Activated effector memory CD4-positive, alpha-beta T cell treated with anti-CD3 and anti-CD28 coated beads, Interleukin-2, amount 50 U/mL, for 16 hours (primary cell): ENCODE measurements at regions not wholly inside any gene's neighbourhood (a gene's known extent, or its start where the extent isn't known, plus 50 kb on each side); places are given as distances from the start of the nearest gene placed in this dataset.
A peak's percentile ranks its signal among the peaks of the same experiment; 100 is the strongest.

ENCODE experiments used
- DNase-seq: peaks from one replicate; pipeline ENCODE4 v3.0.0-alpha.2; 2020

DNA sequence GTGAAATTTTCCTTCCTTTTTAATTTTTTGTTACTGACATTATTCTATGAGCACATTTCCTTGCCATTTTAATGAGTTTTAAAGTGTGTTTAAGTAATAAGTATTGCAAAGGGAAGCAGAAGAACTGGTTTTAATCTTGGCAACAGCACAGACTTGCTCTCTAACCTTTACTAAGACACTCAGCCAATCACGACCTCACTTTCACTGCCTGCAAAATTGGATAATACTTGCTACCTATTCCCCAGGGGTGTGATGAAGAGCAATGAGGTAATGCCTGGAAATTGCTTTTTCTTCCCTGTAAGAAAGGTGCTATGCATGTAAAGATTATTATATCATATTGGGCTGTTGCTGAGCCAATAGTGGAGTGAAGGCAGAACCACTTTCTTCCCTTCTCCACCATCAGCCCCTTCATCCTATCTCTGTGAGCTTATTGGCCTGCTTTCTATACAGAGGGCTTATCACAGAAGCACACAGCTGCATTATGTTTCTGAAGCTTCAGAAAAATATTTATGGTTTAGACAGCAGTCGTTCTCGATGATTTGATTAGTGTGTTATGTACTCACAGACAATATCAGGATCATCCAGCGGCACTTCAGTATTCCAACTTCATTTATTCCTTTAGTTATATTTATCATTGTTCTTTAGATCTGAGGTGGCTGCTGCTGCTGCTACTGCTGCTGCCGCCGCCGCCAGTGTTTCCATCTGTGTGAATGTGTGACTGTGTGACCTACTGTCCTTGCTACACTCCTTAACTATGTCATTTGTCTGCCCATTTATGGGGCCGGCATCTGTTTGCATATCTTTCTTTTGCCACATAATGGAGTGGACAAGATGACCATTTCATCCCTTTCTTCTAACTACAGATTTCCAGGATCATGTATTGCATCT lies 255.1 kb downstream of the C4orf33 start:
- no peak for DNase-seq

DNA sequence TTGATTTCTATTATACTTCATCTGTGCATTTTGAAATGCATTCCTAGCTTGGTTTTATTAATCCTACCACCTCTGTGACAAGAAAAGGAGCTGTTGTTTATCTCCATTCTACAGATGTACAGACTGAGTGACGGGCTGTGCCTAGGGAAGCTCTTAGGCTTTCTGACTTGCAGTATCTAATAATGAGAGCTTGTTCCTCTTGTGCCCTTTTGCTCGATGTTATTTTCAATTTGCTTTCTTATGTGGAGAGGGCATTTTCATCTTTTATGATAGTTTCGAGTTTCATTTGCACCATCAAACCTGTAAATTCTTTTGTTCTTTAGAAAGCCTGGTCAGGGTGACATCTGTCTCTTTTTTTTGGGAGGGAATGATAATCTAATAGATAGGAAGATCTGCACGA lies 256.5 kb downstream of the C4orf33 start:
- DNase-seq = no peak

GRCh38 chr4:129353490-129353889 lies 257.5 kb downstream of the C4orf33 start:
- DNase-seq = no peak

GRCh38 chr4:129355031-129355430 lies 259.1 kb downstream of the C4orf33 start:
- DNase-seq = no peak

GRCh38 chr4:129355516-129355915 lies 259.6 kb downstream of the C4orf33 start:
- DNase-seq = no peak

DNA sequence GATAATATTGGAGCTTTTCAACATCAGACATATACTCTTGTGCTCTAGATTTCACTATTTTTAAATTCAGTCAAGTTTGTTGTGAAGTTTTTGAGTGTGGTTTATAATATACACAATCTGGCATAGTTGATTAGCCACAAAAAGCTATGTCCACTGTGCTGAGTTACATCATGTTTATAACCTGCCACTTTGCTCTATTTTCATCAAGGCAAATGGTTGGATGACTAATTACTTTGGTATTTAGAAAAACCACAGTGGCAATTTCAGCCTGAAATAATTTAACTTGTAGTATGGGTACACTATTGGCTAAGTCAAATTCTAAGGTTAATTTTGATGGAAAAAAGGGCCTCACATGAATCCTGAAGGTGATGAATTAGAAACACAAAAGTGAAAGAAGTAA lies 262.6 kb downstream of the C4orf33 start:
- no peak for DNase-seq

- no peak for DNase-seq
Observed at GRCh38 chr4:129359461-129359860, 263.5 kb downstream of the C4orf33 start.

DNA sequence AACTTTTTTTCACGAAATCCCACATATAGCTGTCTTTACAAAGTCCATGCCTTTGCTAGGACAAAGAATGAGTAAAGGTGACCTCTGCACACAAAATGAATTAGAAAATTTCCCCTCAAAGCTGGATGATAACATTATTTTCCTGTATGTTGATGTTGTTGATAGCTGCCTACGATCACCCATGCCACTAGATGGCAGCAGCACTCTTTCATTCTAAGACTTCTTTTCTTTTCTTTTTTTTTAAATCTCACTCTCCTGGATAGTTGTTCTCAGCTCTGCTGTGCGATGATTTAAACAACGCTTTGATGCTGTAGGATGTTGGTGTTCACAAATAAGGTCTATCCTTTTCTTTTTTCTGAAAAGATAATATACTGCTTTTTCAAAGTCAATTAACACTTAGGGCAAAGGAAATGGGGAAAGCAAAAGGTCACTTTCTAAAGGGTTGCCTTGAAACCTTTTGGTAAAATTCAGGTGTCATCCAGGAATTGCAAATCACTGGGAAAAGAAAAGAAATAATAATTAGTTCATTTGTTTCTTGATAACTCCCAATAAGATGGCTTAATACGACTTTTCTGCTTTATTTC lies 266.8 kb downstream of the C4orf33 start:
- DNase-seq = peak; percentile 64

DNA sequence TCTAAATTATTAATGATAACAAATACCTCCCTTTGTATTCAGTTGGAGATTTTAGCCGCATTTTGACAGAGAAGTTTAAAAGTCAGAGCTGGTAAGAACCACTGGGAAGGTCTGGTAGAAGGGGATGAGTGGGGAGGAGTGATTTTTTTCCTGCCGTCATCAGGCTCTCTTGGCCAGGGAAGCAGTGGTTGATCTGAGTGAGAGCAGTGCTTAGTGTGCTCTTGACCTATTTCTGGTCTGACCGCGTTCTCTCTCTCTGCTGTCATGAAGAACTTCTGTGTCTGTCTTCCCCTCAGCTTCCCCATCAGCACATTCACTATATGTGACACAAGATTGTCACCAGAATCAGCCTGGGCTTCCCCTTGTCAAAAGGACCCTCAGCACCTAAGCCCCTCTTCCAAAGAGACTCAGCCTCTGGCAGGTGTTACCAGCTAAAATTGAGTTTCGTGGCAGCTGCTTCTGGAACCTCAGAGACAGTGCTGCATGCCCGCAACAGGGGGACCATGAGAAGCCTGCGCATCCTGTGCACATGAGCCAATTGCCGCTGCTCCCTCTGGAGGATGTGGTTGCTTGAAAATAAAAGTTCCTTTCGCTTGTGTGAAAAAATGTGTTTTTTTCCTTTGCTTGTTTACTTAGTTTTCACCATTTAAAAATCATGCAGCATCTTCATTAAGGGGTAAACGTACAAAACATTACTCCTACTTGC lies 268.9 kb downstream of the C4orf33 start:
- no peak for DNase-seq

DNA sequence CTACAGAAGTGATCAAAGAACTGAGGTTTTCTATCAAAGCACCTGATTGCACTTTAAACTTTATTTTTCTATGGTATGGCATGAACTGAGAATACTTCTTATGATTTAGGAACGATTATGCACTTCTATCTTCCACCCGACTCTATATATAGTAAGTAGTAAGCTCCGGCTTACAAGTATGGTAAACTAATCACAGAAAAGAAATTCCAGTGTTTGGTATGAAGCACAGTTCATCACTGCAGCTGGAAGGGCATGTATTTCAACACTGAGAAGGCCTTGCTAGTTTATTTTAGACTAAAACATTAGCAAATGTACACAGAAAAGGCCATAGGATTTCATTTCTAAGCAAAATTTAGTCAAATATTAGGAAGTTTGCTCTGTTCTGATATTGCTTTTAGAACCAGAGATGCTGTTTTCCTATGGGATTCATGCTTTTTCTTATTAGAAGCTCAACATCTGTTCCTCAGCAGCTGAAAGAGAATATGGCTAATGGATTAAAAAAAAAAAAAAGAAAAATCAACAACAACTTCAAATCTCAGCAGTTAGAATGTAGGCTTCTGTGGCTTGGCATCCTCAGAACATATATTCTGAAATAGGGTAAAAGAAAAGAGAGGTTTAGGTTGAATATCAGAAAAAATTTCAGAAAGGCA lies 273.5 kb downstream of the C4orf33 start:
- no peak for DNase-seq

- DNase-seq = no peak
Observed at GRCh38 chr4:129371065-129371464, 275.1 kb downstream of the C4orf33 start.

DNA sequence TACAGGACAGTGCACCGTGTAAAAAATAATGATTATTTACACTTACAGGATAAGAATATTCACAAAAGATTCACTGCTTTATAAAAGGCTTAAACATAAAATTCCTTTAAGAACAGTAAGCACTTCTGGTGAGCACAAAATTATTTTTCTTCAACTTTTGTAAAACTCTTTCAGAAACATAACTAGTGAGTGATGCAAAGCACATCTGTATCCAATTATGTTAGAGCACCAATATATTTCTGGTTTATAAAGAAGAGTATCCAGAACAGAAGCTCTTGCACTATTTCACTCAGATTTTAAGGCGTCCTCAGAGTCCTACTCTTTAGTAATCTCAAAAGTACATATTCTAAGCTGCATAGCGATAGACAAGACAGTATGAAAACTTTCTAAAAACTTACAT lies 276.0 kb downstream of the C4orf33 start:
- no peak for DNase-seq

GRCh38 chr4:129377131-129377845 lies 281.3 kb downstream of the C4orf33 start:
- DNase-seq = no peak

DNA sequence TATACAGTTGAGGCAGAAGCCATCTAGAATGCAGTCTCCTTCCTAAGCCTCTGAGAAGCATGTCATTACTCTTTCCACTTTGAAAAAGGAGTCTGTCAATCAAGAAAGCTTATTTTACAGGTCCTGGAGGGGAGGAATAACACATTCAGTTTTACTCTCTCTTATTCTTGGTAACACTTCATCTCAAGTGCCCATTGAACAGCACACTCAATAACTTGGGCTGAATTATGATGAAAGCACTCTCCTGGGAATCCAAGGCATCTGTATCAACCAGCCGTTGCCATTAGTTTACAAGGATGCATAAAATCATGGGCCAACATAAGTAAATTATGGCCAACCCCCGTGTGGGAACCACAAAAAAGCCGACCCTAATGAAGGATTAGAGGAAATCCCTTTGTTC lies 282.4 kb downstream of the C4orf33 start:
- no peak for DNase-seq

- no peak for DNase-seq
Observed at GRCh38 chr4:129379429-129379828, 283.5 kb downstream of the C4orf33 start.

GRCh38 chr4:129384974-129385373 lies 289.0 kb downstream of the C4orf33 start:
- DNase-seq = no peak

DNA sequence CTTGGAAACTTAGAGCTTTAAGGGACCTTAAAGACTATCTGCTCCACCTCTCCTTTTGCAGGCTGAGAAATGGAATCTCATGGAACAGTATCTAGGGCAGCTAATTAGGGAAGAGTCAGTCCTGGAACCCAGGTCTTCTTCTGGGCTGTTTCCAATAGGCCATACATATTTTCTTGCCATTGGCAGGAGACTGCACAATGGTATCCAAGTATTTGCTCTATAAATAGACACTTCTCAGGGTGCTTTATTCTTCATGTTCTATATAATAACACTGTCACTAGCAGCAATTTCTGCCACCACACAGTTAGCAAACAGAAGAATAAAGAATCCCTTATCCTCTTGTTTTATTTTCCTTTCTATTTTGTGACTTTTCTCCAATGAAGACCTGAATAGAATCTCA lies 291.7 kb downstream of the C4orf33 start:
- no peak for DNase-seq

GRCh38 chr4:129393976-129394375 lies 298.0 kb downstream of the C4orf33 start:
- no peak for DNase-seq

DNA sequence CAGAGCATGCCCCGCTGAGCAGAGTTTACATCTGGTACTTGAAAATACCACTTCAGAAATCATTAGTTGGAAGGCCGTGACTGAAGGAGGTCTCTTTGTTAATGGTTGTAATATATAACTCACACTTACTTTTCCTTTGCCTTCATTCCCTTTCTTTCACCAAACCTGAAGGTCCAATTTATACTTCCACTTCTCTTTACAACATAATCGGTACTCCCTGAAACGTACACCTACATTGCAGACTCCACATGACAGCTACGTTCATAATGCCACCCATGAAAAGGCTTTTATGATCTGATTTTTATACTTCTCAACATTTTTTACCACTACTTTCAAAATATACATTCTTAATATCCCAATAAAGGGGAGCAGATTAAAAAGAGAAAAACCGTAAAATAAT lies 298.7 kb downstream of the C4orf33 start:
- DNase-seq = no peak

DNA sequence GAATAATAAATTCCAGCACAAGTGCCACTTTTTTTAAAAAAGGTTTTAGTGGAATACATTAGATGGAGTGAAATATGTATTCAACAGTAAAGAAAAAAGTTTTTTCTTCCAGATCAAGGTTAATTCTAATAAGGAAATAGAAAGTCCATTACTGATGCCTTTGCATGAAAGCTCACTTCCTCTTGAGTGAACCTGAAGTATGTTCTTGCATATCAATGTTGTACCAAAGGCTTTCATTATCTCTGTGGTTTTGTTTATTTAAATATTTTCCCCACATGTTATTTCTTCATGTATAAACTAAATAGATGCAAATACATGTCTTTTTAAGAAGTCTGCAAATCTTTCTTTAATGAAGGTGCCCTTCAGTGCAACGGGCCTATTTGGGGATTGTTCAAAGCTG lies 307.9 kb downstream of the C4orf33 start:
- no peak for DNase-seq

DNA sequence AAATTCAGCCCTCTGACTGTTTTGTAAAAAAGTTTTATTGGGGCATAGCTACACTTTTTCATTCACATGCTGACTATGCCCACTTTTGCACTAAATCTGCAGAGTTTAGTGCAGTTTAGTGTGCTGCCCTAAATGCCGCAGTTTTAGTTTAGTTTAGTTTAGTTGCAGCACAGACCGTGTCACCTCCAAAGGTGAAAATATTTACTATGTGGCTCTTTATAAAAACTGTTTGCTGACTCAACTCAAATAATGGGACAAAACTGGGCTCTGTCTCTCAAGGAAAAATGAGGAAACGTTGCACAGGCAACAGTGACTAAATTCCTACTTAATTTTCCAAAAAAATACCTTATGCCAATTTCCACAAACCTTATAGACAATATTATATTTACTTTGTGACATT lies 314.2 kb downstream of the C4orf33 start:
- DNase-seq = no peak

- DNase-seq = no peak
Observed at GRCh38 chr4:129415004-129415403, 319.1 kb downstream of the C4orf33 start.

DNA sequence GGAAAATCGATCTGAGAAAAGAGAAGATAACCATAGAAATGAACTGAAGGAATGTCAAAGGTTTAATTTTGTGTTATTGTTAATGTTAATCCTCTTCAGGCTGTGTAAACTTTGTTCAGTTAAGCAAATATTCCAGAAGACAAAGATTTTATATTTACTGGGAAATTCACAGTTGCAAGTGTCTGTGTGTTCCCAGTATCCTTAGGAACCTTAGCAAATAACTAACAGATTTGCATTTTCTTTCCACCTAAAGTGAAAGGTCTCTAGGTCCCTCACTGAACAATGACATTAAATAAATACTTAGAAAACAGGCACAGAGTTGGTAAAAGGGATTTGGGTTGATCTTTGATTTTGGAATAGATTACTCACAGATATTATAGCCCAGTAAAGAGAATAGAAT lies 324.7 kb downstream of the C4orf33 start:
- no peak for DNase-seq
